GM19397 (cell line): ENCODE measurements at regions not wholly inside any gene's neighbourhood (a gene's known extent, or its start where the extent isn't known, plus 50 kb on each side); places are given as distances from the start of the nearest gene placed in this dataset.

ENCODE experiments used
- ATAC-seq: cut with Tn5 transposase; IDR thresholded peaks from one replicate; pipeline ENCODE4 v1.9.1; 2021; ENCODE audit warnings: mild to moderate bottlenecking, moderate library complexity; ENCODE audit not compliant: unreplicated experiment

- peak; percentile 58 for ATAC-seq
Measured at GRCh38 chr11:76721755-76722677, 51.5 kb upstream of the LRRC32 start.

GRCh38 chr11:76723142-76723541, 52.6 kb upstream of the LRRC32 start:
- no peak for ATAC-seq

GRCh38 chr11:76723548-76723947, 53.0 kb upstream of the LRRC32 start:
- no peak for ATAC-seq

- ATAC-seq = no peak
Measured at GRCh38 chr11:76724171-76724768, 53.7 kb upstream of the LRRC32 start.

- no peak for ATAC-seq
Measured at GRCh38 chr11:76728227-76728626, 54.9 kb upstream of the TSKU start.

GRCh38 chr11:76728778-76729177, 54.4 kb upstream of the TSKU start:
- no peak for ATAC-seq

- ATAC-seq = no peak
Measured at GRCh38 chr11:76729214-76729613, 53.9 kb upstream of the TSKU start.

GRCh38 chr11:76730887-76731565, 52.1 kb upstream of the TSKU start:
- ATAC-seq = no peak

GRCh38 chr11:76732643-76733042, 50.5 kb upstream of the TSKU start:
- no peak for ATAC-seq
